Osteocyte (in vitro differentiated cells): ENCODE measurements at regions not wholly inside any gene's neighbourhood (a gene's known extent, or its start where the extent isn't known, plus 50 kb on each side); places are given as distances from the start of the nearest gene placed in this dataset.

Experiments used
- DNase-seq: peaks from one replicate; pipeline ENCODE4 v3.0.0; 2021; ENCODE audit warnings: mixed read lengths; ENCODE audit not compliant: unreplicated experiment; ENCODE audit errors: extremely low spot score
- H3K27ac Mint-ChIP-seq: one replicate; pipeline ENCODE4 v1.8.0; 2021; ENCODE audit warnings: mild to moderate bottlenecking, mixed read lengths; ENCODE audit not compliant: unreplicated experiment
- H3K27me3 Mint-ChIP-seq: one replicate; pipeline ENCODE4 v1.8.0; 2021; ENCODE audit warnings: mixed read lengths; ENCODE audit not compliant: unreplicated experiment
- H3K36me3 Mint-ChIP-seq: one replicate; pipeline ENCODE4 v1.8.0; 2021; ENCODE audit warnings: mixed read lengths; ENCODE audit not compliant: unreplicated experiment
- H3K4me1 Mint-ChIP-seq: one replicate; pipeline ENCODE4 v1.8.0; 2021; ENCODE audit warnings: mixed read lengths; ENCODE audit not compliant: unreplicated experiment
- H3K4me3 Mint-ChIP-seq: one replicate; pipeline ENCODE4 v1.8.0; 2021; ENCODE audit warnings: mild to moderate bottlenecking, moderate library complexity, mixed read lengths; ENCODE audit not compliant: unreplicated experiment
- H3K9me3 Mint-ChIP-seq: one replicate; pipeline ENCODE4 v1.8.0; 2021; ENCODE audit warnings: mixed read lengths; ENCODE audit not compliant: unreplicated experiment
- TF ChIP-seq, protein P1 (sequence below): fragments of 200-600 bp; sonication (generic); IDR thresholded peaks from 2 replicates; pipeline ENCODE4 v1.5.0; 2021; ENCODE audit warnings: antibody characterized with exemption, mild to moderate bottlenecking, moderate library complexity

- TF ChIP-seq, protein P1, sequence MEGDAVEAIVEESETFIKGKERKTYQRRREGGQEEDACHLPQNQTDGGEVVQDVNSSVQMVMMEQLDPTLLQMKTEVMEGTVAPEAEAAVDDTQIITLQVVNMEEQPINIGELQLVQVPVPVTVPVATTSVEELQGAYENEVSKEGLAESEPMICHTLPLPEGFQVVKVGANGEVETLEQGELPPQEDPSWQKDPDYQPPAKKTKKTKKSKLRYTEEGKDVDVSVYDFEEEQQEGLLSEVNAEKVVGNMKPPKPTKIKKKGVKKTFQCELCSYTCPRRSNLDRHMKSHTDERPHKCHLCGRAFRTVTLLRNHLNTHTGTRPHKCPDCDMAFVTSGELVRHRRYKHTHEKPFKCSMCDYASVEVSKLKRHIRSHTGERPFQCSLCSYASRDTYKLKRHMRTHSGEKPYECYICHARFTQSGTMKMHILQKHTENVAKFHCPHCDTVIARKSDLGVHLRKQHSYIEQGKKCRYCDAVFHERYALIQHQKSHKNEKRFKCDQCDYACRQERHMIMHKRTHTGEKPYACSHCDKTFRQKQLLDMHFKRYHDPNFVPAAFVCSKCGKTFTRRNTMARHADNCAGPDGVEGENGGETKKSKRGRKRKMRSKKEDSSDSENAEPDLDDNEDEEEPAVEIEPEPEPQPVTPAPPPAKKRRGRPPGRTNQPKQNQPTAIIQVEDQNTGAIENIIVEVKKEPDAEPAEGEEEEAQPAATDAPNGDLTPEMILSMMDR = no peak
- no peaks in the 10 kb centered on the region for H3K36me3 Mint-ChIP-seq
- H3K9me3 Mint-ChIP-seq = peaks cover 4% of the 10 kb centered on the region
- peak overlapping the region; percentile 62 for H3K27ac Mint-ChIP-seq
- no peak overlapping the region for H3K4me3 Mint-ChIP-seq
- no peak for DNase-seq
- peaks cover 20% of the 10 kb centered on the region for H3K4me1 Mint-ChIP-seq
- H3K27me3 Mint-ChIP-seq = no peaks in the 10 kb centered on the region
These were observed 433.7 kb downstream of the ENC1 start for GRCh38 chr5:74206579-74207550.

GRCh38 chr5:74205767-74206578 lies 434.6 kb downstream of the ENC1 start:
- Mint-ChIP-seq H3K4me1 (peaks cover 27% of the 10 kb centered on the region), H3K27ac (peak overlapping the region; percentile 62), H3K27me3 (no peaks in the 10 kb centered on the region), H3K36me3 (no peaks in the 10 kb centered on the region), H3K9me3 (peaks cover 4% of the 10 kb centered on the region), H3K4me3 (no peak overlapping the region)
- TF ChIP-seq, protein P1 = no peak
- DNase-seq = no peak

GRCh38 chr5:74201334-74202081 lies 439.0 kb downstream of the ENC1 start:
- H3K36me3 Mint-ChIP-seq = no peaks in the 10 kb centered on the region
- no peak overlapping the region for H3K27ac Mint-ChIP-seq
- TF ChIP-seq, protein P1 = no peak
- peaks cover 21% of the 10 kb centered on the region for H3K4me1 Mint-ChIP-seq
- H3K4me3 Mint-ChIP-seq = no peak overlapping the region
- no peak for DNase-seq
- H3K9me3 Mint-ChIP-seq = no peaks in the 10 kb centered on the region
- H3K27me3 Mint-ChIP-seq = no peaks in the 10 kb centered on the region

- no peaks in the 10 kb centered on the region for H3K36me3 Mint-ChIP-seq
- H3K27me3 Mint-ChIP-seq = no peaks in the 10 kb centered on the region
- no peak overlapping the region for H3K27ac Mint-ChIP-seq
- TF ChIP-seq, protein P1 = no peak
- no peak for DNase-seq
- H3K4me3 Mint-ChIP-seq = no peak overlapping the region
- H3K4me1 Mint-ChIP-seq = peaks cover 13% of the 10 kb centered on the region
- H3K9me3 Mint-ChIP-seq = no peaks in the 10 kb centered on the region
These were observed 440.0 kb downstream of the ENC1 start for GRCh38 chr5:74200560-74200959.
